CD4-positive, alpha-beta memory T cell (primary cell): ENCODE measurements at regions not wholly inside any gene's neighbourhood (a gene's known extent, or its start where the extent isn't known, plus 50 kb on each side); places are given as distances from the start of the nearest gene placed in this dataset.

ENCODE experiments used
- CTCF ChIA-PET: fragments of 350-600 bp; sonication (Branson Sonifier 250); formaldehyde crosslinking; loops from one replicate; lab custom pipeline; 2021; ENCODE audit warnings: inconsistent platforms; ENCODE audit not compliant: partially characterized antibody; lab: Charles Lee
- POLR2A ChIA-PET: fragments of 350-600 bp; sonication (Branson Sonifier 250); formaldehyde crosslinking; loops from one replicate; lab custom pipeline; 2021; ENCODE audit not compliant: partially characterized antibody; lab: Charles Lee
- DNase-seq, 5 donors: peaks; one replicate each; pipeline versions ENCODE4 v3.0.0 to v3.0.0-alpha.2; 2020 to 2022; ENCODE audit warnings: mixed read lengths in 1 of 5
- H3K27ac ChIP-seq: one replicate; pipeline ENCODE4 v1.7.0; 2013; ENCODE audit warnings: low read depth, low read length
- H3K27me3 ChIP-seq: 2 replicates; pipeline ENCODE4 v1.7.0; 2013; ENCODE audit warnings: mild to moderate bottlenecking, low read length, moderate library complexity; ENCODE audit not compliant: insufficient read depth
- H3K36me3 ChIP-seq: 2 replicates; pipeline ENCODE4 v1.7.0; 2013; ENCODE audit warnings: mild to moderate bottlenecking, low read length, moderate library complexity; ENCODE audit not compliant: insufficient read depth
- H3K4me1 ChIP-seq: 2 replicates; pipeline ENCODE4 v1.7.0; 2013; ENCODE audit warnings: mild to moderate bottlenecking, low read length, moderate library complexity; ENCODE audit not compliant: insufficient read depth
- H3K4me3 ChIP-seq, 2 donors: one replicate each; pipeline ENCODE4 v1.7.0; 2013; ENCODE audit warnings: low read length in 2 of 2, mild to moderate bottlenecking in 1 of 2
- H3K9me3 ChIP-seq, 2 donors: one replicate each; pipeline ENCODE4 v1.7.0; 2013; ENCODE audit warnings: low read length in 2 of 2, control low read depth in 1 of 2; ENCODE audit not compliant: control insufficient read depth in 1 of 2
- H3K27ac Mint-ChIP-seq, 7 donors: one replicate each; pipeline ENCODE4 v1.8.0; 2020 to 2021; ENCODE audit warnings: mixed read lengths in 7 of 7, mild to moderate bottlenecking in 6 of 7, inconsistent platforms in 3 of 7, moderate library complexity in 3 of 7
- H3K27me3 Mint-ChIP-seq, 2 donors: one replicate each; pipeline ENCODE4 v1.8.0; 2020 to 2021; ENCODE audit warnings: mixed read lengths in 2 of 2
- H3K36me3 Mint-ChIP-seq, 2 donors: one replicate each; pipeline ENCODE4 v1.8.0; 2020 to 2021; ENCODE audit warnings: mixed read lengths in 2 of 2, inconsistent platforms in 1 of 2, mild to moderate bottlenecking in 1 of 2
- H3K4me1 Mint-ChIP-seq, 4 donors: one replicate each; pipeline ENCODE4 v1.8.0; 2020 to 2021; ENCODE audit warnings: mixed read lengths in 4 of 4, mild to moderate bottlenecking in 1 of 4
- H3K4me3 Mint-ChIP-seq, 8 donors: one replicate each; pipeline ENCODE4 v1.8.0; 2020 to 2021; ENCODE audit warnings: mixed read lengths in 8 of 8, mild to moderate bottlenecking in 7 of 8, moderate library complexity in 6 of 8, inconsistent platforms in 3 of 8
- H3K9me3 Mint-ChIP-seq, 8 donors: one replicate each; pipeline ENCODE4 v1.8.0; 2020 to 2021; ENCODE audit warnings: mixed read lengths in 8 of 8, mild to moderate bottlenecking in 5 of 8, inconsistent platforms in 3 of 8, moderate library complexity in 1 of 8
- intact Hi-C: fragments of 100-400 bp; cut with micrococcal nuclease; formaldehyde crosslinking; loops from one replicate; pipeline ENCODE4 v1.15.1; 2023

DNA sequence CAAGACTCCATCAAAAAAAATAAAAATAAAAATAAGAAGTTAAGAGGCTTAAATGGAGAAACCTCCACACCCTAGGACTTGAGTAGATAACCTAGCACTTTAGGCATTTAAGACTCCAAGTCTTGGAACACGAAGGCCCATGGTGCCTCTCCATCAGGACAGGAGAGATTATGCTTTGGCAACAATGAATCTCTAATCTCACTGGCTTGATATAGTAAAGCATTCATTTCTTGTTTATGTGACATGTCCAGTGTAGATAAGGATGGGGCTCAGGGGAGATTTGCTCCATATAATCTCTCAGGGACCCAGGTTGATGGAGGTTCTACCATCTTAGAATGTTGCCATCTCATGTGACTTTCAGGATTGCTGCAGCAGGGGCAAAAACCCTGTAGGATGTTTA is 117.7 kb upstream of the FUT8 start:
- CTCF ChIA-PET, result no interaction called here

DNA sequence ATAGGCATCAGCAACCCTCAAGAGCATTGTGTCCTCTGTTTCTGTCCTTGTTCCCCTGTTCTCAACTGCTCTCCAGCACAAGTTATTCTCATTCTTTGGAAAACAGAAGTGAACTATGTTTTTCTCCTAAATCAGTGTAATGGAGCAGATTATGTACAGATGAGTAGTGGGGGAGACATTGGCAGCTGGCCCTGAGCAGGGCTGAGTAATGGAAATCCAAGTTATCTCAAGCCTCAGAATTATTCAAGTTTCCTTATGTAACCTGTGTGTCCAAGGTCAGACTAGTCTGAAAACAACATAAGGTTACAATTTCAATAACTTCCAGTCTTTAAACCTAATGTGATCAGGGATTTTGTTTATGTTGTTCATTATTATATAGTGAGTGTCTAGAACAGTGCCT is 116.1 kb upstream of the FUT8 start:
- intact Hi-C loops, result no loop called here
- POLR2A ChIA-PET, result no interaction called here
- Histone ChIP-seq H3K27ac (no peak overlapping the region), H3K9me3 (no peaks in the 10 kb centered on the region), H3K4me3 (no peak overlapping the region), H3K4me1 (peaks cover 17% of the 10 kb centered on the region), H3K36me3 (no peaks in the 10 kb centered on the region), H3K27me3 (no peaks in the 10 kb centered on the region)
- H3K36me3 Mint-ChIP-seq, result peaks cover 0 to 6% of the 10 kb centered on the region in 2 donors
- no peaks in the 10 kb centered on the region for H3K27me3 Mint-ChIP-seq
- DNase-seq, result no peak
- peak overlapping the region in 1 of 7 donors; percentile 24 for H3K27ac Mint-ChIP-seq
- H3K4me1 Mint-ChIP-seq, result peaks cover 24 to 56% (median 30%) of the 10 kb centered on the region in 4 donors
- no peak overlapping the region for H3K4me3 Mint-ChIP-seq
- CTCF ChIA-PET, result no interaction called here
- no peaks in the 10 kb centered on the region for H3K9me3 Mint-ChIP-seq

More for the DNA sequence above, 117.7 kb upstream of the FUT8 start:
- no peak overlapping the region for H3K4me3 Mint-ChIP-seq
- peaks cover 0 to 6% of the 10 kb centered on the region in 2 donors for H3K36me3 Mint-ChIP-seq
- POLR2A ChIA-PET, result interaction anchor here (1.1 kb wide), 1 partner anchor 116 kb away, joined by 3 read pairs; no protein-coding TSS in a partner anchor
- no peaks in the 10 kb centered on the region for H3K27me3 Mint-ChIP-seq
- no peaks in the 10 kb centered on the region for H3K36me3 ChIP-seq
- no peaks in the 10 kb centered on the region for H3K27me3 ChIP-seq
- H3K9me3 Mint-ChIP-seq, result no peaks in the 10 kb centered on the region
- H3K9me3 ChIP-seq, result no peaks in the 10 kb centered on the region
- H3K4me1 ChIP-seq, result peaks cover 28% of the 10 kb centered on the region
- intact Hi-C loops, result no loop called here
- H3K4me3 ChIP-seq, result no peak overlapping the region
- no peak overlapping the region for H3K27ac Mint-ChIP-seq
- no peak overlapping the region for H3K27ac ChIP-seq
- peaks cover 27 to 54% (median 33%) of the 10 kb centered on the region in 4 donors for H3K4me1 Mint-ChIP-seq
- no peak for DNase-seq

DNA sequence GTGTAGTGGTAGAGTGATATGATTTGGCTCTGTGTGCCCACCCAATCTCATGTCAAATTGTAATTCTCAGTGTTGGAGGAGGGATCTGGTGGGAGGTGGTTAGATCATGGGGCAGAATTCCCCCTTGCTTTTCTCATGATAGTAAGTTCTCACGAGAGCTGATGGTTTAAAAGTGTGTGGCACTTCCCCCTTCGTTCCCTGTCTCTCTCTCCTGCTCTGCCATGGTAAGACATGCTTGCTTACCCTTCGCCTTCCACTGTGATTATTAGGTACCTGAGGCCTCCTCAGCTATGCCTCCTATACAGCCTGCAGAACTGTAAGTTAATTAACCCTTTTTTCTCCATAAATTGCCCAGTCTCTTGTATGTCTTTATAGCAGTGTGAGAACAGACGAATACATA is 115.7 kb upstream of the FUT8 start:
- Mint-ChIP-seq H3K36me3 (peaks cover 0 to 6% of the 10 kb centered on the region in 2 donors), H3K4me1 (peaks cover 24 to 54% (median 28%) of the 10 kb centered on the region in 4 donors), H3K27me3 (no peaks in the 10 kb centered on the region), H3K4me3 (no peak overlapping the region), H3K9me3 (no peaks in the 10 kb centered on the region), H3K27ac (peak overlapping the region in 1 of 7 donors; percentile 90)
- Histone ChIP-seq H3K4me3 (no peak overlapping the region), H3K4me1 (peaks cover 13% of the 10 kb centered on the region), H3K27me3 (no peaks in the 10 kb centered on the region), H3K27ac (no peak overlapping the region), H3K9me3 (no peaks in the 10 kb centered on the region), H3K36me3 (no peaks in the 10 kb centered on the region)
- ChIA-PET POLR2A (interaction anchor here (0.7 to 1.1 kb wide), 2 partner anchors 9 to 11 kb away, joined by 3 read pairs; no protein-coding TSS in a partner anchor), CTCF (no interaction called here)
- DNase-seq, result no peak
- intact Hi-C loops, result no loop called here

DNA sequence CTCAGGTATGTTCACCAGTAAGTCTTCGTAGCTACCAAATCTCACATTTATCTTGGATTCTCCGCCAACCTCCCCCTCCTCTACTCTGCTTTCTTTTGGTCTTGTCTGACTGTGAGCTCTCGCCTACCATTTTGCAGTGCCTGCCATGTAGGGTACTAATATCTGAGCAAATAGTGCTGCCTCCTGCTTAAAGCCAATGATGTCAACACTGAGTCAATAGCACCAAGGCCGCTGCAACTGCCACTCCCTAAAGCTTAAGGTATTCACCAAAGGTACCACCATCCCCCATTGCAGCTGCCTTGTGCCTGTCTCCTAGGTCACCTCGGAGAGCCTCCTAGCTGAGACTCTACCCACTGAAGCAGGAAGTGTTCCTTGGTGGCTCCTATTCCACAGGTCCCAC is 114.8 kb upstream of the FUT8 start:
- Histone ChIP-seq H3K27me3 (no peaks in the 10 kb centered on the region), H3K9me3 (no peaks in the 10 kb centered on the region), H3K4me1 (peaks cover 10% of the 10 kb centered on the region), H3K4me3 (no peak overlapping the region), H3K36me3 (no peaks in the 10 kb centered on the region), H3K27ac (no peak overlapping the region)
- ChIA-PET CTCF (interaction anchor here (0.6 kb wide), 1 partner anchor 104 kb away, joined by 3 read pairs; no protein-coding TSS in a partner anchor), POLR2A (interaction anchor here (0.7 to 1.1 kb wide), 2 partner anchors 10 to 12 kb away, joined by 3 read pairs; no protein-coding TSS in a partner anchor)
- no peak for DNase-seq
- H3K4me3 Mint-ChIP-seq, result no peak overlapping the region
- H3K36me3 Mint-ChIP-seq, result peaks cover 0 to 6% of the 10 kb centered on the region in 2 donors
- intact Hi-C loops, result no loop called here
- H3K27me3 Mint-ChIP-seq, result no peaks in the 10 kb centered on the region
- H3K27ac Mint-ChIP-seq, result peak overlapping the region in 1 of 7 donors; percentile 60
- H3K4me1 Mint-ChIP-seq, result peaks cover 25 to 57% (median 32%) of the 10 kb centered on the region in 4 donors
- H3K9me3 Mint-ChIP-seq, result no peaks in the 10 kb centered on the region

DNA sequence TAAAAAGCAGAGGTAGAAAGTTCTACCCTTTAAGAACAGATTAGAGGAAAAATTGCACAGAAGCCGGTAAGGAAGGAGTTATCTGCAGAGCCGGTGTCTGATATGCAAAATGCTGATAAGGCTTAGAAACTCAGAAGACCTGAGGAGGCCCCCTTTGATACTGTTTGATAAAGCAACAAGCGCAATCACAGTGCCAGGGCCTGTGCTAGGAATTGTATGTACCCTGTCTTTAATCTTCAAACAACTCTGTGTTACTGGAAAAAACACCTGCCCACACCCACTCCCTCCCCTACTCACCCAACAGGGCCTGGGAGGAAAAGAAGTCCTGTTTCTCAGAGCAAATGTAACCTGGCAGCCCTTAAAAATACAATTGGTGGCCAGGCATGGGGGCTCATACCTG is 112.7 kb upstream of the FUT8 start:
- Mint-ChIP-seq H3K4me3 (no peak overlapping the region), H3K4me1 (peaks cover 34 to 74% (median 46%) of the 10 kb centered on the region in 4 donors), H3K27me3 (no peaks in the 10 kb centered on the region), H3K36me3 (peaks cover 0 to 6% of the 10 kb centered on the region in 2 donors), H3K27ac (peak overlapping the region in 5 of 7 donors; percentile 3 to 73 (median 36)), H3K9me3 (no peaks in the 10 kb centered on the region)
- intact Hi-C loops, result no loop called here
- no peaks in the 10 kb centered on the region for H3K36me3 ChIP-seq
- DNase-seq, result no peak
- no peak overlapping the region for H3K27ac ChIP-seq
- POLR2A ChIA-PET, result interaction anchor here (0.7 kb wide), 1 partner anchor 15 kb away, joined by 3 read pairs; no protein-coding TSS in a partner anchor
- no peaks in the 10 kb centered on the region for H3K27me3 ChIP-seq
- H3K4me1 ChIP-seq, result peaks cover 22% of the 10 kb centered on the region
- no peak overlapping the region for H3K4me3 ChIP-seq
- CTCF ChIA-PET, result no interaction called here
- no peaks in the 10 kb centered on the region for H3K9me3 ChIP-seq

DNA sequence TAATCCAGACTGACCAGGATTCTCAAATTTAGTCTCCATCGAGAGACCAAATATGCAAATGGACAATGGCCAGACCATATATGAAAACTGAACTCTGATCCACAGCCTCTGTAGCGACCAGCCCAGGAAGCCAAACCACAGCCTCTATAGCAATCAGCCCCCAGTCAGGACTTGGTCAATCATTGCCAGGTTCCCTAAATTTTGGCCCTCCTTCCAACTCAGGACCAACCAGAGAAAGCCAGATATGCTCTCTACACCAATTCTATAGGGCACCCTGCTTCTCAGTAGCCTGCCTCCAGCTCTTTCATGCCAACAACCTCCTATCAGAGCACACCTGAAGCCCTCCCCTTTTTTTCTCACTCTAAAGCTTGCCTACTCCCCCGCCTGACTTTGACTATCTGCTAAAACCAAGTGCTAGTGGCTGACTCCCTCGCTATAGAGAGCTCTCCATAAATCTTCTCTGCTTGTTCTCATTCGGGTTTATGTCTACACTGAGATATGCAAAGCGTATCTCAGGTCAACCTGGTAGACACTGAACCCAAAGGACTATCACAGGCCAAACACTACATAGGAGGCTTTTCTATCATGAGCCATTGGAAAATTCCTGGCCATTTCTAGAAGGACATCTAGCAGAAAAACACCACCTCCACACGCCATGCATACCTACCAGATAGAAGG is 110.5 kb upstream of the FUT8 start:
- Histone ChIP-seq H3K4me1 (peaks cover 25% of the 10 kb centered on the region), H3K4me3 (no peak overlapping the region), H3K9me3 (no peaks in the 10 kb centered on the region), H3K36me3 (no peaks in the 10 kb centered on the region), H3K27me3 (no peaks in the 10 kb centered on the region), H3K27ac (no peak overlapping the region)
- ChIA-PET POLR2A (interaction anchor here (0.6 to 1.3 kb wide), 2 partner anchors 9 to 13 kb away, joined by 3 read pairs; no protein-coding TSS in a partner anchor), CTCF (no interaction called here)
- Mint-ChIP-seq H3K27ac (peak overlapping the region; percentile 9 to 76 (median 58)), H3K4me1 (peaks cover 30 to 69% (median 50%) of the 10 kb centered on the region in 4 donors), H3K4me3 (peak overlapping the region in 4 of 8 donors; percentile 3 to 33 (median 15)), H3K27me3 (no peaks in the 10 kb centered on the region), H3K9me3 (no peaks in the 10 kb centered on the region), H3K36me3 (peaks cover 0 to 5% of the 10 kb centered on the region in 2 donors)
- intact Hi-C loops, result no loop called here
- DNase-seq, result peak in 1 of 5 donors; percentile 4

DNA sequence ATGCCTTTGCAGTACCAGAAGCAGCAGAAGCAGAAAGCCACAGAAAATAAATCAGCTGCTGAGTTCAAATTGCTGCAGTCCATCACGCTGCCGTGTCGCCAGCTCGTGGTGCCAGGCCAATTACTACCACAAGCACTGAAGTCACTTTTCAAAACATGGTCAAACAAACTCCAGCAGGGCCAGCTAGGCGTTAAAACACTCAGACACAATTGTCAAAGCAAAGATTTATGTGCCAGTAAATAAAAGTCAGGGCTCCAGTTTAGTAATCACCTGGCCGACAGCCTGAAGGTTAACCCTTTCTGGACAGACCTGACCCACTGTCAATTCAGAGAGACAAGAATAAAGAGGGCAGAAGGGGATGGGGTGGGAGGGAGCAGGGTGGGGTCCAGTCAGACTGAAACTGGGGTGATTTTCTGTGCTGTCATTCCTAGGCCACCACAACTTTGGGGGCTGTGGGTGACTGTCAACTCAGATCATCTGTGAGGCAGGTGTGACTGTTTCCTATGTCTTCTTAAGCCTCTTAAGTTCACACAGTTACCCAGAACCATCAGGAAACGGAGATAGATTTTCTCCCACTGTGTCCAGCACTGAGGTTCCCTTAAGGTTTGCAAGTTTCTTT is 109.8 kb upstream of the FUT8 start:
- Mint-ChIP-seq H3K36me3 (peaks cover 0 to 2% of the 10 kb centered on the region in 2 donors), H3K4me3 (peak overlapping the region in 5 of 8 donors; percentile 16 to 55 (median 32)), H3K4me1 (peaks cover 27 to 63% (median 48%) of the 10 kb centered on the region in 4 donors), H3K9me3 (no peaks in the 10 kb centered on the region), H3K27me3 (no peaks in the 10 kb centered on the region), H3K27ac (peak overlapping the region in 5 of 7 donors; percentile 53 to 70 (median 63))
- intact Hi-C loops, result no loop called here
- Histone ChIP-seq H3K9me3 (no peaks in the 10 kb centered on the region), H3K4me3 (no peak overlapping the region), H3K36me3 (no peaks in the 10 kb centered on the region), H3K27ac (no peak overlapping the region), H3K27me3 (no peaks in the 10 kb centered on the region), H3K4me1 (peaks cover 25% of the 10 kb centered on the region)
- no peak for DNase-seq
- ChIA-PET CTCF (no interaction called here), POLR2A (interaction anchor here (0.7 to 1.3 kb wide), 4 partner anchors 11 to 499 kb away, joined by 3 to 5 read pairs (median 4); no protein-coding TSS in a partner anchor)
